Cerebellar cortex (tissue), 1 donor: ENCODE measurements at regions not wholly inside any gene's neighbourhood (a gene's known extent, or its start where the extent isn't known, plus 50 kb on each side); places are given as distances from the start of the nearest gene placed in this dataset.
A peak's percentile ranks its signal among the peaks of the same experiment; 100 is the strongest.
"Not testable (repeated sequence)": the region's sequence is repeated elsewhere in the genome, so short reads cannot be mapped to it uniquely, and the experiment has no call there.

ENCODE experiments used
- DNase-seq: peaks from one replicate; pipeline ENCODE4 v3.0.0-alpha.2; 2015; ENCODE audit warnings: low spot score

DNA sequence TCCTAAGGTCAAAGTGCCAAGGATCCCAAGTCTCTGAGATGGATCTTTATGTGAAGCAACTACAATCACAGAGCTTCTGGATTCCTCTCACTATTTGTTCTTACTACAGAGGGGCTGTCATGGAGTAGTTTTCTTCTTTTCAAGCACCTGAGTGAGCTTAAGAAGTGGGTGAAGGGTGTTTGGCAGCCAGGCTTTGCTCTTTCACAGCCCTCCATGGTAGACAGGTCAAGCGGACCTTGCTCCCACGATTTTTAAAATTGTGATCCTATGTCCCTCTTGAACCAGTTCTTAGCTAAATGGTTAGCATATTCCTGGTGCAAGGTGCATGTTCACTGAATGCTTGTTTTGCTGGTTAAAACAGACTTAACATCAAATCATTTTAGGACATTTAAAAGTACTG, 332.2 kb downstream of the GADD45G start:
- DNase-seq, result no peak

DNA sequence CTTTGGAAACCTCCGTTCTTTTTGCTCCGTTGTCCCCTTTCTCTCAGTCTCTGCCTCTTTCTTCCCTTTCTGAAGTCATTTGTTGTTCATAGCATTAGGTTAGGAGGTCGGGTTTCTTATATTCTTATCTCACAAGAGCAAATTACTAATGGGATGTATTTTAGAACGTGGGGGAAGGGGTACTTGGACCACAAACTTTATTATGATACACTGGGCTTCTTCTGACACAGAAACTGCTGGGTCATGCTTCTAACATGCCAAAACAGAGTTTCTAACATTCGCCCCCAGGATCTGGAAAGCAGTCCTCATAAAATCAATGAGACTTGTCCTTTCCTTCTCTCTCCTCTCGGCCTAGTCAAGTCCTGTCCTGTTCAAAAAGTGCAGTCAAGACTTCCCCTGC, 334.4 kb downstream of the GADD45G start:
- DNase-seq, result no peak

DNA sequence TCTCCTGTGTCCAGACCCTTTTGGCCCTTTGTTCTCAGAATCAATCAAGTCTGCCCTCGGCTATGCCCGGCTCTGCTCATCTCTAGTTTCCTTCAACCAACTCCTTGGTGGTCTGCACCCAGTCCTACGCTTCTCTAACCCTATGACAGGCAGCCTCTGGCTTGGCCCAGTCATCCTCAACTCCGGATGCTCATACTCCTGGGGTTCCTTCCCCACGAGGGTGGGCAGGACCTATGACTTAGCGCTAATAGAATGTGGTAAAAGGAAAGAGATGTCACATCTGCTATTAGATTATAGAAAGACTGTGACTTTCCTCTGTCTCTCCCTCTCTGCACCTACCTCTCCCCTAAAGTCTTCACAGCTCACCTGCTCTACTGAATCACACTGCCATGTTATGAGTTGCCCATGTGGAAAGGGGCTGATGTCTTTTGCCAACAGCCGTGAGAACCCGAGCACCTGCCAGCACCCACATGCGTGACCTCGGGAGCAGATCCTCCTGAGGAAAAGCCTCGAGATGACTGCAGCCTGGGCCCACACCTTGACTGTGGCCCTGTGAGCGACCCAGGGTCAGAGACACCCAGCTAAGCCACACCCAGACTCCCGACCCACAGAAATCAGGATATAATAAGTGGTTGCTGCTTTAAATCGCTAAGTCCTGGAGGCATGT, 334.9 kb downstream of the GADD45G start:
- DNase-seq, result no peak

DNA sequence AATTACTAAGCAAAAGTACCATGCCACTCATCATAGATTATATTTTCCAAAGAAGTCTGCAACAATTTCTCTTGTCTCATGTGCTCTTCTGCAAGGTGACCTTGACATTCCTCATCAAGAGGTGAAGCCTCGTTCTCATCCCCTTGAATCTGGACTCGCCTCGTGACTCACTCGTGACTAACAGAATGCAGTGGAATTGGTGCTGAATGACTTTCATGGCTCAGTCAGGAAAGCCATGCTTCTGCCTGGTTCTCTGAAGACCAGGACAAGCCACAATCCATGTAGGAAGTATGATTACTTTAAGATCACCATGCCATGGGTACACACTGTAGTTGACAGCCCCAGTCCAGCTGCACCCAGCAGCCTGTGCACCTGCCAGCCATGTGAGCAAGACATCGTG, 335.8 kb downstream of the GADD45G start:
- DNase-seq, result no peak

DNA sequence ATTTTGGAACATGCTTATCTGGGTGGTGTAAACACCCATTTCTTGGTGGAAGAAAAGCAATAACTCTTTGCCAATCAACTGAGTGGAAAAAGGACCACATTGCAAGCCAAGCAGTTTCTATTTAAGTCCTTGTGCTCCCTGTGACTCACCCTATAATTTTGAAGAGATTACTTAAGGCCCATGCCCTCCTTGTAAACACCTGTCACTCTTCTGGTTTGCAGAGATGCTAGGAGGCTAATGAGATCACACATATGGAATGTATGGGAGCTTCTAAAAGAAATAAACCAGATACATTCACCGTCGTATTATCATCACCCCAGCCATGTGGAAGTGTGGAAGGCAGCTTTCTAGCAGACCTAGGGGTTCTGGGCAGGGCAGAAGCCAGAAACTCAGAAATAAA, 337.1 kb downstream of the GADD45G start:
- no peak for DNase-seq

DNA sequence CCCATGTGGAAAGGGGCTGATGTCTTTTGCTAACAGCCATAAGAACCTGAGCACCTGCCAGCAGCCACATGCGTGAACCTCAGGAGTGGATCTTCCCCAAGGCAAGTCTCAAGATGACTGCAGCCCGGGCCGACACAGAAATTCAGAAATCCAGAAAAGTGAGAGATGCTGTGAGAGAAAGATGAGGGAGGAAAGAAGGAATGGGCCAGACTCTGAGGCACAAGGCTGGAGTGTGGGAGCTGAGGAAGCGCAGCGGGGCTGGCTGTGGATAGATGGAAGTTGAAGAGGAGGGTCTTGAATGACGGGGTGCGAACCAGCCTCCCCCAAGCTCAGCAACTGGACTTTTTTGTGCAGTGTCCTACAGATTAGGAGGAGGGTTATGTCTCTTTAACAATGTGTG, 337.8 kb downstream of the GADD45G start:
- no peak for DNase-seq

DNA sequence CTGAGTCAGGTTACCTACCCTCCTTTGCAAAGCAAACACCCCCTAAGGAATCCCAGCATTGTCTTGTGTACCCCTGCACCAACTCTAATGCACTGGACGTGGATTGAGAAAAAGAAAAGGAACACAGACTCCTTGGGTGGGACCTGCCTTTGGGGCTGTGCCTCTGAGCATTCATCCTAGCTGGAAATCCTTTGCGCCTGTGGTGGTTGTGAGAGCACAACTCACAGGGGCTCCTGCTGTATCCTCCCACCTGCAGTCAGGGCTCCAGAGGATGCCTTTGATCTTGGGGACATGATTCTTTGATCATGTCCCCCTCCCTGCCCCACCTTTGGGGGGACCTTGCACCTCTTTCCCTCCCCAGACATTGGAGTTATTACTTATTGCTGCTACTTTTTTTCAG, 338.5 kb downstream of the GADD45G start:
- DNase-seq, result no peak

DNA sequence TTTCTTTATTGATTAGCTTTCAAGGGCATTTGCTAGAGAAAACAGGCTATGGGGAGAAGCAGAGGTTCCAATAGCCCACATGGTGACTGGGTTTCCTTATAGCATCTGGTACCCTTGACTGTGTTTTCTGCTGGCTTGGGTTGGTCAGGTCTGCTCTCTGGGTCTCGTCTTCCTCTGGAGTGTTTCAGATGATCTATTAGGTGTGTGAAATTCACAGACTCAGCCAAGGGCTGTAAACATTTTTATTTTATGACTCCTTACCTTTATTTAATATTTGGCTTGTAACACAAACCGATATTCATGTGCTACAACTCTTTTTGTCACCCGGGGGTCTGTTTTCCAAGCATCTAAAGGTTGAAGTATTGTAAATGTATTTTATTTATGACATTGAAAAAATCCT, 338.9 kb downstream of the GADD45G start:
- no peak for DNase-seq

DNA sequence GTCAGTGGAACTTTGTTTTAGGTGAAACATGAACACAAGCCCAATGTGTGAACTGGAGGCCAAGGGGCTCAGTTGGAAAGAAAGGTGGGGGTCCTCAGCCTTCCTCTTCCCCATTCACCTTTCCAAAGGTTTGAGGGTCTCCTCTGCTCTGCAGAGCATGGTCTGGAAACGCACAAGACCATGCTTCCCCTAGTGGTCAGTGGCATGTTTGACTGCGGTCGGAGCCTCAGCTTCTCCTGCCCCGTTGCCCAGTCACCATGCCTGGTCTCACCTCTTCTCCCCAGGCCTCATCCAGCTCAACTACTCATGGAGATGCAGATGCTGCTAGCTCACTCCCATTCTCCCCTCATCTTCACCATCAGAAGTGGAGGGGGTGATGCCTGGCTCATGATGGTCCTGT, 340.3 kb downstream of the GADD45G start:
- no peak for DNase-seq

DNA sequence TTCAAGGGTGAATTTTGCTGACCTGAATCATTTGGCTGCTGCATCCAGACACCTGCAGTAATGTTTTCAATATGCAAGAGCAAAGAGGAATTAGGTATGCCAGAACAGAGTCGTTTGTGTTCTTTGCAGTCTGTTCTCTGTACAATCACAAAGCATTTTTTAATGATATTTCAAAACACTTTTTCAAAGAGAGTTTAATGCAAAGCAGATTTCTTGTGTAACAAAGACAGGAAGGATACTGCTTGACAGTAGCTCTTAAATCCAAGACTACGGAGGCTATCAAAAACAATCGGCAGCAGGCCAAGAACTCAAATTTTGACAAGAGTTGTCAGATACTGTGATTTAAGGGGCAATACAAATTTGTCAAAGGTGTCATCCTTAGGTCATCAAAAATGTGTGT, 341.9 kb downstream of the GADD45G start:
- DNase-seq, result no peak

DNA sequence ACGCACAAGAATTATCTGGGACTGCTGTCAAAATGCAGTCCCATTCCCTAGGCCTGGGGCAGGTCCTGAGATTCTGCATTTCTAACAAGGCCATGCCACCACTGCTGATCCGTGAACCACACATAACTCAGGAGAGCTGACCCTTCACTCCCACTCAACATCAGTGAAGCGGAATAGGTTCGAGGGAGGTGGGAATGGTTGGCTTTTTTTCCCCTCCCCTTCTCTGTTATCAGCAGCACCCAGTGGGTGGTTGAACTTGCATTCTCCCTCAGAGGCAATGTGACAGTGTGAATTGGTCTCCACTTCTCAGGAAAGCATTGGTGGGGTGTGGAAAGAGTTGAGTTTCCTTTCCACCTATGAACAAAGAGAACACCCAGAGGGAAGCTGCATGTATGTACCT, 344.3 kb downstream of the GADD45G start:
- DNase-seq, result no peak

DNA sequence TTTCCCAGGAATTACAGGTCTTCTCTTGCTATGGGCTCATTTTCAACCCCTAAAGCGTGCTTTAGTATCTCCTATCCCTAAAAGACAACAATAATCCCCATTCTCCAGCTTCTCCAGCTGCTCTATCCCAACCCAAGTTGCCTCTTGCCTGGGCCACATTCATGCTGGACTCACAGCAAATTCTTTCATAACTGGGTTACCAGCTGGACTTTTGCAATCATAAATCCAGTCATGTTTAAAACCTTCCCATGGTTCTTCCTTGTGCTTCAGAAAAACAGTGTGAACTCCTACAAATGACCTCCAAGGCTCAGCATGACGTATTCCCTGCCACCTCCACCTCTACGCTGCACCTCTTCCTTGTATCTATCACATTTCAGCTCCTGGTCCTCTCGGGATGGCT, 346.9 kb downstream of the GADD45G start:
- DNase-seq, result no peak

DNA sequence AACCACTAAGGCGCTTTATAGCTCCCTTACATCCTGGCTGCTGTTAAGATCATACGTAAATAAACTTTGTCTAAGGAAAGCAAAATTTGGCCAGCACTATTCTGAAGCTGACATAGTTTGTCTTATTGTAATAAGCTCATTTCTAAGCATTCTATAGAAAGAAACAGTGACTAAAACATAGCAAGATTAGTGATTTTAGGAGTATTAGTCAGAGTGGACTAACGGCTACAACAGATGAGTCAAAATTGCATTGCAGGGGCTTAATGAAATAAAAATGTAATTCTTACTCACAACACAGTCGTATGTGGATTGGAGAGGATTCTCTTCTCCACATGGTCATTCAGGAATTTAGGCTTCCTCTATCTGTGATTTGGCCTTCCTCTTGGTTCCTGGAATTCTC, 347.6 kb downstream of the GADD45G start:
- DNase-seq, result no peak

DNA sequence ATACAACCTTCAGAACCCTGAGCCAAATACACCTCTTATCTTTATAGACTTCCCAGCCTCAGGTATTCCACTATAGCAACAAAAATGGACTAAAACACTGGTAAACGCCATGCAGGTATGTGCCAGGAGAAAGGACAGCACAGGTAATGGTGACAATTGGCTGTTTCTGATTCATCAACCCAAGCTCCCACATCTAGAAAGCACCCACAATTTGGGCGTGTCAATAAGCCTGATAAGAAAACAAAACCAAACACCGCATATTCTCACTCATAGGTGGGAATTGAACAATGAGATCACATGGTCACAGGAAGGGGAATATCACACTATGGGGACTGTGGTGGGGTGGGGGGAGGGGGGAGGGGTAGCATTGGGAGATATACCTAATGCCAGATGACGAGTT, 348.5 kb downstream of the GADD45G start:
- not testable (repeated sequence) for DNase-seq

DNA sequence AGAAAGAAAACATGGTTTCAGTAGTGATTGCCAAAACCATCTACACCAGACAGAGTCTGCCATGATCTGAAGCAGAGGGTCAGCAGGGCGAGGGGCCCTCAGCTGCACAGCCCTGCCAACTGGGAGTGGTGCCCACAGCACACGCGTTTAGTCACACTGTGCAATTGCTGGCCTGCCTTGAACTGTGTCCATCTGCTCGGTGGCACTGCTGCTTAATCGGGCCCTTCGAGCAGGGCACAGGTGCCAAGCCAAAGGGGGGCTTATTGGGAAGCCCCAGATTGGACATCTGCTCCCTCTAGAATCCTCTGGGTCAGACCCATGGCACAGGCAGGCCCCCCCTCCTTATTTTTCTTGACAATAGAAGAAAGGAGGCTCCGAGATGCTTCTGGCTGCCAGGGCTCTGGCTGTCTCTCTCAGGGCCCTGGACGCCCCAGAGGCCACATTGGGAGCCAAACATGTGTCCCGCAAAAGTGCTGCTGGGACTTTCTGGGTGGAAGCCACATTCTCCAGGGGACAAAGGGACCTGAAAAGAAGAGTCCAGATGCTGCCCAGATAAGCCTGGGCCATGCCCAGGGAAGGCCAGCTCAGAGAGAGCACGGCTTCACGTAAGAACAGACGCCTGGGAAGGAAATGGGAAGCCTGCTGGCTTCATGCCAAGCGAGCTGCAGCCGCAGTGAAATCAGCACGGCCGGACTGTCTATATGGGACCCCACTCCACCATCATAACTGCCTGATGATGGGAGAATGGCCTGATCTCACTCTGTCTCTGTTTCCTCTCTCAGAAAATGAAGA, 349.2 kb downstream of the GADD45G start:
- DNase-seq, result peak; percentile 63

DNA sequence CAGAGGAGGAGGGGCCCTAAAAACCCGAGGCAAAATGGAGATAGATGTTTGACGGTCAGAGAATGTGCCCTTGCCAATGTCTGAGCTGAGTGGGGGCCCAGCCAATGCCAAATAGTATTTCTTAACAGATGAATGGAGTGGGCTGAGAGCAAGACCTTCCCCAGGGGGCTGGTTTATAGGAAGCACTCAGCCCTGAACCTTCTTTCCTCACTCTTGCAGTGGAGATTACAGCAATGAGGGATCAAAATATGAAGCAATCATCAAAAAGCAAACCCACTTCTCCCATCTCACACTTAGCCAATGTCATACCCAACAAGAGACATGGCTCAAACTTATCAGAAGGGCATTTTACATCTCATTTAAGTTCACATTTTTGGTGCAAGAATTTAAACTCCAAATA, 350.3 kb downstream of the GADD45G start:
- DNase-seq, result no peak

DNA sequence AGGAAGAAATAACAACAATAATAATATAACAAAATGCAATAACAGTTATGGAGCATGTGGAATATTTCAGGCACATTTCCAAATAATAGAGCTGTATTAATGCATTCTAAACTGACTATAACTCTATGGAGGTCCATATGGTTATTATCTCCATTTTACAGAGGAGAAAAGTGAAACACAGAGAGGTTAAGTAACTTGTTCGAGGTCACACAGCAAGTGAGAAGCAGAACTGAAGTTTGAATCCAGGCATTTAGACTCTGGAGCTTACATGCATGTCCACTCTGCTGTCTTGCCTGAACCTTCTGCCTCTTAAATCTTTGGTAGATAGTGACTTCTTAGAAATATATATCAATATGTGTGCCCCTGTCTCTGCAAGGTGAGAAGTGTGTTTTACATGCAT, 350.8 kb downstream of the GADD45G start:
- no peak for DNase-seq

DNA sequence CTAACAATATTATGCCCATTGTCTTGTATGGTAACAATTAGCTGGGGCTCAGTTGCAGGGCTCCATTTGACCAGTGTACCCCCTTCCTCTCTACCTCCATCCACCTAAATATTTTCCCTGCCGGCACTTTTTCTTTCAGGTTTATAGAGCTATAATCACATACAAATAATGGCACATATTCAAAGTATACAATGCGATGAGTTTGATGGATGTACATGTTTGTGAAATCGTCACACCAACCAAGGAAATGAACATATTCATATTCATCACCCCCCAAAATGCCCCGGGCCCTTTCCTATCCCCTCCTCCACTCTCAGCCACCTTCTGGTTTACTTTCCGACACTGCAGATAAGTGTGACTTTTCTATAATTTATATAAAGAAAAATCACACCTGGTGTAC, 351.5 kb downstream of the GADD45G start:
- DNase-seq, result no peak

DNA sequence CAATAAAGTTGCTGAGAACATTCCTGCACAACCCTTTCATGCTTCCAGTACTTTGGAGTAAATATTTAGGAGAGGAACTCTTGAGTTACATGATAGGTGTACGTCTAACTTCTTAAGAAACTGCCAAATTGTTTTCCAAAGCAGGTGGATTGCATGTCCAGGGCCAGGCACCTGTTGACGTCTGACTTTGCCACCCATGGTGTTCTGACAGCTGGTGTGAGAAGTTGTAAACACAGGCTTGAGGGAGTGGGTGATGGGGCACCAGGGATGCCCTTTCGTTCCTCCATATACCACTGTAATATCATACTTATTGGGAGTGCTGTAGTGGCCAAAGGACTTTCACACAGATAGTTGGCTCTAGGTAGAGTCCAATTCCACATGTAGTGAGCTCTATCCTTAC, 352.1 kb downstream of the GADD45G start:
- DNase-seq, result no peak

DNA sequence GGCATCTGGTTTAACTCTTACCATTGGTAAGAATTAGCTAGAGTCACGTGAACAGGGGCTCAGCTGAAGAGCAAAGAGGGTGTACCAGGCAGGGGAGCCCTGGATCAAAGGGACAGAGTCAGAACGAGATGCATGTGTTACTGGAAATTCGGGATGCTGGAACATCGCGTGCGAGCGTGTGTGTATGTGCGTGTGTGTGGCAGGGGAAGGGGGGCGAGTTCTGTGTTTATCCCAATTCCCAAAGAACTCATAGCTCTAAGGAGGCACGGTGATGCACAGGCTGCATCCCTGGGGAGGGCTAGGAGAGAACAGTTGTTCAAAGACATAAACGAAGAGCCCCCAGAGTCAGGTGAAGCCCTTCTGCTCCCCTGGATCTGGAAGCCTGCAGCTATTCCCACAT, 353.3 kb downstream of the GADD45G start:
- no peak for DNase-seq

DNA sequence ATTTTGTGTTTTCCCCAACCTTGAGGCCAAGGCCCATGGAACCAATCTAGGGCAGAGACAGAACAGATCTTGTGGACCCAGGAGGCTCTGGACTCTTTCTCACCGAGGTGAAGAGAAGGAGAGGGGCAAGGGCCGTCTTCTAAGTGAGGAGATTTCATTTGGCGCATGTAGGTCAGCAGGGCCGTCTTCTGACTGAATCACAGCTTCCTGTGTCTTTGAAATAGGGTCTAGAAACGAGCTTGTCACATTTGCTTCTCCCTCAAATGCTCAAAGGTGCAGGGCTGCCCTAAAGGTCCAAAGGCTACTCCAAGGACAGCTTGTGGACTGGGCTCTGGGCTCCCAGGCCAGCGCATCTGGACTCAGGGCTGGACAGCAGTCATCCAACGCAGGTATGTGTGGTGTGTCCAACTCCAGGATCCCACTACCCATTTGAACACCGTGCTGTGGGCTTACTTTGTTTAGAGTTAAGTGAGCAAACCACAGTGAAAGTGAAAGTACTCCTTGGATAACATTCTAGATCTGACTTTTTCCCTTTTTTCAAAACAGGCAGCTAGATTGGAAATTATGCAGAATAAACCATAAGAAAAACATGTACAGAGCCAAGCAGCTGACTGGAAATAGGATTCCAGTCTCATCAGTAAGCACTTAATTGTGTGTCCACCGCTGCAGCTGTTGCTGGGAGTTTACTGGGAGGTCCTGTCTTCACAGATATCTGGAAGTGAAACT, 357.0 kb downstream of the GADD45G start:
- no peak for DNase-seq

DNA sequence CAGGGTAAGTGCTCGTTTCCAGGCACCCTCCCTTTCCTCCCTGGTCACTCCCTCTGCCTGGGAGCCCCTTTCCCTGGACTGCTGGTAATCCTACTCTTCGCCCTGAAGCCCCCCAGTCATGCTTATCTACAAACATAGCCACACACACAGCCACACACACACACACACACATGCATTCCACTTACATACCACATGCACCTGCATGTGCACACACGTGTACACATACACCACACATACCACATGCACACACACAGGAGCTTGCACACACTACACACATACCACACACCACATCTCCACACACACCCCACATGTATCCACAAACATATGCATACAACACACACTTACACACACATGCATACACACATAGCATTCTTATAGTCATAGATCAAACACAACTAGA, 358.5 kb downstream of the GADD45G start:
- no peak for DNase-seq

DNA sequence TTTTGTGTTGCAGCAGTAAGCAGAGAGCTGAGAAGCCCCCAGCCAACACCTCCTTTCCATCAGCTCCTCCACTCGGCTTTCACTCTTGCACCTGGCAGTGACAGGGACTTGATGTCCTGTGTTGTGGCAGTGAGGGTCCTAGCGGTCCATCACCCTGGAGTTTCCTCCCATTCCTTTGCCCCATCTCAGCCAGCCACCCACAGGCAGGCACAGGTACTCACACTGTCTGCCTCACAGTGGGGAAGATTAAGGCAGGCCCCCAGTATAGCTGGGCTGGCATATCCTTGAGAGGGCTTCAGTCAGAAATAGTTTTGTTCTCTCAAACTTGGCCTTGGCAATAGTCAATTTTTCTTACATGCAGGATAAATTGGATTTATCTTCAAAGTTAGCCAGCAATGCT, 362.7 kb downstream of the GADD45G start:
- no peak for DNase-seq
